Activated T-helper 1 cell treated with anti-CD3 and anti-CD28 coated beads, Interleukin-12 subunit alpha, Interleukin-12 subunit beta, Interleukin-2, Interleukin-4 antibody, amounts not matched to agents 30 ng/mL and 10 ng/mL and 1 ng/mL, durations not matched to agents 14 hours and 24 hours and 36 hours (primary cell): ENCODE measurements at regions not wholly inside any gene's neighbourhood (a gene's known extent, or its start where the extent isn't known, plus 50 kb on each side); places are given as distances from the start of the nearest gene placed in this dataset.
"Not testable (repeated sequence)": the region's sequence is repeated elsewhere in the genome, so short reads cannot be mapped to it uniquely, and the experiment has no call there.

Experiments used
- DNase-seq: peaks from one replicate; pipeline ENCODE4 v3.0.0; 2021; ENCODE audit warnings: low spot score
- H3K27ac Mint-ChIP-seq: one replicate; pipeline ENCODE4 v1.8.0; 2021; ENCODE audit warnings: mild to moderate bottlenecking, mixed read lengths
- H3K27me3 Mint-ChIP-seq: one replicate; pipeline ENCODE4 v1.8.0; 2022; ENCODE audit warnings: mild to moderate bottlenecking, moderate library complexity, mixed read lengths; ENCODE audit not compliant: insufficient read depth
- H3K36me3 Mint-ChIP-seq: one replicate; pipeline ENCODE4 v1.8.0; 2021; ENCODE audit warnings: low read depth, mixed read lengths
- H3K4me1 Mint-ChIP-seq: one replicate; pipeline ENCODE4 v1.8.0; 2021; ENCODE audit warnings: low read depth, mixed read lengths
- H3K4me3 Mint-ChIP-seq: one replicate; pipeline ENCODE4 v1.8.0; 2021; ENCODE audit warnings: mild to moderate bottlenecking, moderate library complexity, mixed read lengths
- H3K9me3 Mint-ChIP-seq: one replicate; pipeline ENCODE4 v1.8.0; 2021; ENCODE audit warnings: mixed read lengths
- intact Hi-C: fragments of 100-400 bp; cut with micrococcal nuclease; formaldehyde crosslinking; loops from one replicate; pipeline ENCODE4 v1.15.1; 2024

DNA sequence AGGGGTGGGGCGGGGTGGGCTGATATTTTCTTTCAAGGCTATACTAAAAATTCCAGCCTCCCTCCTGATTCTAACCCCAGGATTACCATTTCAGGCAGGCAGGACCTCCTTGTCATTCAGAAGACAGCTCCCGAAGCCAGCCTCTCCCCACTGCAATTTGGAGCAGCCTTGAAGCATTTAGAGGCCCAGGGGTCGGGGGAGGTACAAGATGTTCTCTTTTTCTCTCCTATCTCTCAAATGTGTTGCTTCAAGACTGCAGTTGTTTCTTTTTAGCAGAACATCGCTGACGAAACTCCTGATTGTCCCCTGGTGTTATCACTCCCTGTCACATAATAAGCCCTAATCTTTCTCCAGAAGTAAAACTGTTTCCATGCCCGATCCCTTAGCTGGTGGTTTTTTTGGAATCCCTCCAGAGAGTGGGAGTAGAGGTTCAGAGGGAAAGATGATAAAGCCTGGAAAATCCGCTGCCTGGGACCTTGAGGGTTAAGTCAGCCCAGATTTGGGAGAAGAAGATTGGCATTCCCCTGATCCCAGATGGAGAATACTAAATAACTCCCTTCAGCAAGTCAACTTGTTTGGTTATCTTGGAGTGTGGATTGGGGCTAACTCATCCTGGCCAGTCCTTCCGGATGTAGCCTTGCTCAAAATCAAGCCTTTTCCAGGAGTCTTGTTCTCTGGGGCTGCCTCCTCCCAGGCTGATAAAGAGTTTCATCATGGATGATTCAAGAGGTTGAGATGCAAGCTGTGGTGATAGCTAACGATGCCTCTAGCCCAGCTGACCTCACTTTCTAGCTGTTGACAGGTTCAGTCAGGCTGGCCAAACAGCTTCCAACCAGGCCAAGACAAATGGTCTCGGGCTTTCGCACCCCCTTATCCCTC is 71.3 kb downstream of the SOX9 start:
- DNase-seq = no peak
- Mint-ChIP-seq H3K4me3 (no peak overlapping the region), H3K4me1 (no peaks in the 10 kb centered on the region)

GRCh38 chr17:72192800-72193192 is 72.0 kb downstream of the SOX9 start:
- Mint-ChIP-seq H3K27me3 (no peaks in the 10 kb centered on the region), H3K4me3 (no peak overlapping the region), H3K9me3 (peaks cover 9% of the 10 kb centered on the region), H3K36me3 (no peaks in the 10 kb centered on the region), H3K27ac (no peak overlapping the region), H3K4me1 (no peaks in the 10 kb centered on the region)
- intact Hi-C loops = loop anchor here (5.0 kb wide), 1 partner anchor 720 kb away; no protein-coding TSS in a partner anchor
- no peak for DNase-seq

More for the DNA sequence above, 71.3 kb downstream of the SOX9 start:
- intact Hi-C loops = loop anchor here (5.0 kb wide), 1 partner anchor 720 kb away; no protein-coding TSS in a partner anchor
- peaks cover 7% of the 10 kb centered on the region for H3K9me3 Mint-ChIP-seq
- no peaks in the 10 kb centered on the region for H3K27me3 Mint-ChIP-seq
- no peak overlapping the region for H3K27ac Mint-ChIP-seq
- no peaks in the 10 kb centered on the region for H3K36me3 Mint-ChIP-seq

GRCh38 chr17:72193391-72194106 is 72.7 kb downstream of the SOX9 start:
- no peak overlapping the region for H3K27ac Mint-ChIP-seq
- intact Hi-C loops = loop anchor here (5.0 kb wide), 1 partner anchor 721 kb away; no protein-coding TSS in a partner anchor

DNA sequence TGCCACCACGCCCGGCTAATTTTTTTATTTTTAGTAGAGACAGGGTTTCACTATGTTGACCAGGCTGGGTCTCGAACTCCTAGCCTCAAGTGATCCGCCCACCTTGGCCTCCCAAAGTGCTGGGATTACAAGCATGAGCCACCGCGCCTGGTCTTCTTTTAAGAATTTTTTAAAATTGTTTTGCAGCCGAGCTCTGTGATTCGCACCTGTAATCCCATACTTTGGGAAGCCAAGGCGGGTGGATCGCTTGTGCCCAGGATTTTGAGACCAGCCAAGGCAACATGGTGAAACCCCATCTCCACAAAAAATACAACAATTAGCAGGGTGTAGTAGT is 73.3 kb downstream of the SOX9 start:
- H3K4me3 Mint-ChIP-seq = not testable (repeated sequence)

More at GRCh38 chr17:72193391-72194106, 72.7 kb downstream of the SOX9 start:
- H3K4me3 Mint-ChIP-seq = no peak overlapping the region
- no peaks in the 10 kb centered on the region for H3K4me1 Mint-ChIP-seq
- DNase-seq = no peak
- no peaks in the 10 kb centered on the region for H3K36me3 Mint-ChIP-seq
- peaks cover 9% of the 10 kb centered on the region for H3K9me3 Mint-ChIP-seq
- H3K27me3 Mint-ChIP-seq = no peaks in the 10 kb centered on the region

DNA sequence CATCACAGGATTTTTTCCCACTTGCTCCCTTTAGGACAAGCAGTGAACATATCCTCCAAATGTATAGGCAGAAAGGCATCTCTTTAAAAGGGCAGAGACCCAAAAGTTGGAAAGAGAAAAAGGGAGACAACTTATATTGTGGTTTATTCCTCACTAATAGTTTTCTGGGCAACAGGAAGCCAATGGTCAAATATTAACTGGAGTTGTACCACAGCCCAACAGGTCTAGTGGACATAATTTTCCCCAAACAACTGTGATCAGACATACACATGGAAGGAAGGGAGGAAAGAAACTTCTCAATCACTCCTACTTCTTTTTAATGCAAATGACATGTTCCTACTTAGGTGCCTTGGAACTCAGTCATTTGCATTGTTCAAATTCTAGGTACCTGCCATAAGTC is 78.4 kb downstream of the SOX9 start:
- Mint-ChIP-seq H3K27me3 (no peaks in the 10 kb centered on the region), H3K4me1 (no peaks in the 10 kb centered on the region), H3K27ac (no peak overlapping the region), H3K9me3 (peaks cover 8% of the 10 kb centered on the region), H3K36me3 (no peaks in the 10 kb centered on the region), H3K4me3 (no peak overlapping the region)
- DNase-seq = no peak
- intact Hi-C loops = no loop called here

More for the DNA sequence above, 73.3 kb downstream of the SOX9 start:
- not testable (repeated sequence) for H3K27me3 Mint-ChIP-seq, H3K4me1 Mint-ChIP-seq, H3K27ac Mint-ChIP-seq, DNase-seq, H3K36me3 Mint-ChIP-seq, H3K9me3 Mint-ChIP-seq
- intact Hi-C loops = loop anchor here (5.0 kb wide), 1 partner anchor 722 kb away; no protein-coding TSS in a partner anchor

DNA sequence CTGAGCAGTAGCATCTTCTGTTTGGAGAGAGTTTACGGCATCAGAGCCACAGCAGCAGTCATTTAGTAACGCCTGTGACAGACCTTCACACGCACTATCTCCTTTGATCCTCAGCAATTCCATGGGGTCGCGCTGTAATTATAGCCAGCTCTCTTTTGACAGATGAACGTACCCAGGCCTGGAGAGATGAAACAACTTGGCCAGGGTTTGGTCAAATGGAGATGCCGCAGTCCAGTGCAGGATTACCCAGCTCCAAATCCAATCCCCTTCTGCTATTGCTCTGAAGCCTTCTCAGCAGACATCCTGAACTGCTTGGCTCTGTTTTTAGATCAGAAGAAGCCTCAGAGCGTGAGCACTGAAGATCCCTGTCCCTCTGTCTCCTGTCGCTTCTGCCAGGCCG is 83.9 kb downstream of the SOX9 start:
- H3K27me3 Mint-ChIP-seq = no peaks in the 10 kb centered on the region
- H3K4me1 Mint-ChIP-seq = no peaks in the 10 kb centered on the region
- no peak overlapping the region for H3K27ac Mint-ChIP-seq
- H3K36me3 Mint-ChIP-seq = no peaks in the 10 kb centered on the region
- intact Hi-C loops = no loop called here
- no peak overlapping the region for H3K4me3 Mint-ChIP-seq
- DNase-seq = no peak
- peaks cover 4% of the 10 kb centered on the region for H3K9me3 Mint-ChIP-seq

GRCh38 chr17:72205357-72205756 is 84.5 kb downstream of the SOX9 start:
- H3K27ac Mint-ChIP-seq = no peak overlapping the region
- H3K27me3 Mint-ChIP-seq = no peaks in the 10 kb centered on the region
- intact Hi-C loops = no loop called here
- no peak overlapping the region for H3K4me3 Mint-ChIP-seq
- DNase-seq = no peak
- no peaks in the 10 kb centered on the region for H3K36me3 Mint-ChIP-seq
- H3K9me3 Mint-ChIP-seq = peaks cover 4% of the 10 kb centered on the region
- H3K4me1 Mint-ChIP-seq = no peaks in the 10 kb centered on the region

DNA sequence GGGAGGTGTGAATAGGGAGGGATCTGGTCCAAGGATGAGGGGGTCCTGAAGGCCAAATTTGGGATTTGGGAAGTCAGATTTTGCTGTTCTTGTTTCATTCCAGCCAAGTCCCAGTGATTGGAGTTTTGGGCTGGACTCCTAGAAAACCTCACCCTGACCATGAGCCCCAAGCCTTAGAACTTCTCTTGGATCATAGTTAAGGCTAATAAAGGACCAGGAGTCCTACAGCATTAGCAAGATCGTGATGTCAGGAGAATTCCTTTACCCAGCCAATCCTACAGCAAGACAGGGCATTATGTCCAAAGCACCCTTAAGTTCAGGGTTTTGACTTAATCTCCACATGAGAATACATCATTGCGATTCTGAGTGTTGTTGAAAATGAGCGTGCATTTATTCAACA is 85.0 kb downstream of the SOX9 start:
- no peak overlapping the region for H3K27ac Mint-ChIP-seq
- no peaks in the 10 kb centered on the region for H3K4me1 Mint-ChIP-seq
- no peaks in the 10 kb centered on the region for H3K27me3 Mint-ChIP-seq
- H3K4me3 Mint-ChIP-seq = no peak overlapping the region
- intact Hi-C loops = no loop called here
- no peaks in the 10 kb centered on the region for H3K36me3 Mint-ChIP-seq
- peaks cover 4% of the 10 kb centered on the region for H3K9me3 Mint-ChIP-seq
- DNase-seq = no peak

- no peaks in the 10 kb centered on the region for H3K27me3 Mint-ChIP-seq
- no peak overlapping the region for H3K27ac Mint-ChIP-seq
- H3K9me3 Mint-ChIP-seq = peaks cover 4% of the 10 kb centered on the region
- intact Hi-C loops = no loop called here
- H3K4me3 Mint-ChIP-seq = no peak overlapping the region
- H3K4me1 Mint-ChIP-seq = no peaks in the 10 kb centered on the region
- DNase-seq = no peak
- no peaks in the 10 kb centered on the region for H3K36me3 Mint-ChIP-seq
Measured at GRCh38 chr17:72206376-72206775, 85.6 kb downstream of the SOX9 start.

DNA sequence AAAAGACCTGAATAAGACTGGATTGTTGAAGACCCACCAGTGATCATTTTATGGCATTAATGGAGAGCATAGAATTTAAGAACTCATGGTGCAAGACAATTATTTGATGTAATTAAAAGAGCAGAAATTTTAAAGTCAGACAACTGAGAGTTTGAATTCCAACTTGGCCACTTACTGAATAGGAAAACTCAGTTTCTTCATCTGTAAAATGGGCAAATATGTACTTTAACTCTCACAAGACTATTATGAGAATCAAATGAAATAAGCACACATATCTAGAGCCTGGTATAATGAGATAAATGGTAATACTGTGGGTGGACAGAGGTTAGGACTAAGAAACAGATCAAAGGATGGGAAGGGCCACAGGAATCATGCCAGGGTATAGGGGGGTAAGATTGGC is 88.0 kb downstream of the SOX9 start:
- no peak for DNase-seq
- no peaks in the 10 kb centered on the region for H3K36me3 Mint-ChIP-seq
- H3K4me1 Mint-ChIP-seq = no peaks in the 10 kb centered on the region
- H3K4me3 Mint-ChIP-seq = no peak overlapping the region
- no peaks in the 10 kb centered on the region for H3K9me3 Mint-ChIP-seq
- intact Hi-C loops = no loop called here
- H3K27me3 Mint-ChIP-seq = no peaks in the 10 kb centered on the region
- H3K27ac Mint-ChIP-seq = no peak overlapping the region

- Mint-ChIP-seq H3K9me3 (no peaks in the 10 kb centered on the region), H3K4me1 (no peaks in the 10 kb centered on the region), H3K4me3 (no peak overlapping the region), H3K27ac (no peak overlapping the region), H3K36me3 (no peaks in the 10 kb centered on the region), H3K27me3 (no peaks in the 10 kb centered on the region)
- intact Hi-C loops = no loop called here
- no peak for DNase-seq
Measured at GRCh38 chr17:72212041-72212440, 91.2 kb downstream of the SOX9 start.

- Mint-ChIP-seq H3K36me3 (no peaks in the 10 kb centered on the region), H3K9me3 (no peaks in the 10 kb centered on the region), H3K27me3 (peaks cover 15% of the 10 kb centered on the region), H3K4me1 (no peaks in the 10 kb centered on the region), H3K27ac (no peak overlapping the region), H3K4me3 (no peak overlapping the region)
- intact Hi-C loops = no loop called here
- no peak for DNase-seq
Measured at GRCh38 chr17:72215490-72215889, 94.7 kb downstream of the SOX9 start.

DNA sequence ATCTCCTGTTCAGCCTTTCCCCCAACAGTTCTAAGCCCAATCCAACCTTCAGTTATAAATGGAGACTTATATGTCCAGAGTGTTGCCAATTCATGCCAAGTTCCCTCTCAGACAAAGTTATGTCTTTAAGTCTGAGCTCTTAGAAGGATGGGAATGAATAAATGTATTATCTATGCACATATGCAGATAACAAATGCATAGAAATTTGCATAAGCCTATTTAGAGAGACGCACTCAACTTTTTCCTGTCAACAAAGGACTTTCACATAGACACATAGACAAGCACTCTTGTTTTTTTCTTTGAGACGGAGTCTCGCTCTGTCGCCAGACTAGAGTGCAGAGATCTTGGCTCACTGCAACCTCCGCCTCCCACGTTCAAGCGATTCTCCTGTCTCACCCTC is 95.1 kb downstream of the SOX9 start:
- Mint-ChIP-seq H3K36me3 (no peaks in the 10 kb centered on the region), H3K27me3 (peaks cover 20% of the 10 kb centered on the region), H3K9me3 (no peaks in the 10 kb centered on the region), H3K4me1 (no peaks in the 10 kb centered on the region), H3K4me3 (no peak overlapping the region), H3K27ac (no peak overlapping the region)
- no peak for DNase-seq
- intact Hi-C loops = no loop called here
